ENCODE measurements at regions not wholly inside any gene's neighbourhood (a gene's known extent, or its start where the extent isn't known, plus 50 kb on each side); places are given as distances from the start of the nearest gene placed in this dataset. TPM values are rescaled to one million over a fixed set of nuclear protein-coding genes. Genes with fewer than 3 reads are reported as not detected.

Small RNA genes in the stretch of these regions (microRNA-seq; reads per million reads assigned to microRNA genes)
- not detected for gene MIR6724-3
- not detected for gene MIR6724-4

Small RNA genes in the stretch of these regions (small RNA-seq; reads per million reads assigned to genes)
- not detected for gene MIR6724-3 (ENCODE audit: low replicate concordance)
- gene MIR6724-4 (ENCODE audit: low replicate concordance), result not detected
- not detected for gene RF01518 (ENCODE audit: low replicate concordance)
- gene RNA5-8SN2 (ENCODE audit: low replicate concordance), result not detected
